Uterus (tissue), 3 donors: ENCODE measurements at regions not wholly inside any gene's neighbourhood (a gene's known extent, or its start where the extent isn't known, plus 50 kb on each side); places are given as distances from the start of the nearest gene placed in this dataset.

Experiments
- DNase-seq, 2 donors: peaks; one replicate each; pipeline ENCODE4 v3.0.0-alpha.2; 2019 to 2020
- H3K27ac ChIP-seq, 2 donors: fragments of 200-600 bp; sonication (generic); 1 replicate in 1 of 2; 2 replicates in 1 of 2; pipeline ENCODE4 v1.5.1; 2016 to 2018
- H3K27me3 ChIP-seq, 2 donors: fragments of 200-600 bp; sonication (generic); one replicate each; pipeline ENCODE4 v1.5.1; 2018 to 2019; ENCODE audit warnings: control low read depth in 1 of 2
- H3K36me3 ChIP-seq, 2 donors: fragments of 200-600 bp; sonication (generic); one replicate each; pipeline ENCODE4 v1.5.1; 2019; ENCODE audit warnings: control low read depth in 1 of 2
- H3K4me1 ChIP-seq, 2 donors: fragments of 200-600 bp; sonication (generic); one replicate each; pipeline ENCODE4 v1.5.1; 2018 to 2019; ENCODE audit warnings: control low read depth in 1 of 2
- H3K4me3 ChIP-seq, 2 donors: fragments of 200-600 bp; sonication (generic); 1 replicate in 1 of 2; 2 replicates in 1 of 2; pipeline ENCODE4 v1.5.1; 2018 to 2019; ENCODE audit warnings: mild to moderate bottlenecking in 1 of 2
- H3K9me3 ChIP-seq, 2 donors: fragments of 200-600 bp; sonication (generic); one replicate each; pipeline ENCODE4 v1.5.1; 2019; ENCODE audit warnings: control low read depth in 1 of 2
- POLR2A ChIP-seq, 2 donors: fragments of 450-650 bp; IDR thresholded peaks; one replicate each; pipeline ENCODE4 v1.6.1; 2016; ENCODE audit warnings: antibody characterized with exemption in 2 of 2, mild to moderate bottlenecking in 1 of 2, moderate library complexity in 1 of 2
- intact Hi-C: fragments of 100-400 bp; cut with DNase I; formaldehyde crosslinking; loops from one replicate; pipeline ENCODE4 v1.15.1; 2023; ENCODE audit warnings: low total_unique reads
- TF ChIP-seq, protein P1 (sequence below), 4 experiments: fragments of 200-600 bp in 2 of 4; fragments of 450-650 bp in 2 of 4; sonication (generic) in 2 of 4; IDR thresholded peaks; one replicate each; pipeline ENCODE4 v1.5.1; 2016 to 2019; ENCODE audit warnings: antibody characterized with exemption in 4 of 4, mild to moderate bottlenecking in 2 of 4, moderate library complexity in 1 of 4
- donor health status: DM: yes; HTN: yes; CAD: no.

- Histone ChIP-seq H3K27me3 (no peaks in the 10 kb centered on the region), H3K4me3 (no peak overlapping the region), H3K27ac (no peak overlapping the region), H3K4me1 (peaks cover 0 to 4% of the 10 kb centered on the region in 2 donors), H3K9me3 (no peaks in the 10 kb centered on the region), H3K36me3 (no peaks in the 10 kb centered on the region)
- no peak for DNase-seq
- TF ChIP-seq, protein P1, sequence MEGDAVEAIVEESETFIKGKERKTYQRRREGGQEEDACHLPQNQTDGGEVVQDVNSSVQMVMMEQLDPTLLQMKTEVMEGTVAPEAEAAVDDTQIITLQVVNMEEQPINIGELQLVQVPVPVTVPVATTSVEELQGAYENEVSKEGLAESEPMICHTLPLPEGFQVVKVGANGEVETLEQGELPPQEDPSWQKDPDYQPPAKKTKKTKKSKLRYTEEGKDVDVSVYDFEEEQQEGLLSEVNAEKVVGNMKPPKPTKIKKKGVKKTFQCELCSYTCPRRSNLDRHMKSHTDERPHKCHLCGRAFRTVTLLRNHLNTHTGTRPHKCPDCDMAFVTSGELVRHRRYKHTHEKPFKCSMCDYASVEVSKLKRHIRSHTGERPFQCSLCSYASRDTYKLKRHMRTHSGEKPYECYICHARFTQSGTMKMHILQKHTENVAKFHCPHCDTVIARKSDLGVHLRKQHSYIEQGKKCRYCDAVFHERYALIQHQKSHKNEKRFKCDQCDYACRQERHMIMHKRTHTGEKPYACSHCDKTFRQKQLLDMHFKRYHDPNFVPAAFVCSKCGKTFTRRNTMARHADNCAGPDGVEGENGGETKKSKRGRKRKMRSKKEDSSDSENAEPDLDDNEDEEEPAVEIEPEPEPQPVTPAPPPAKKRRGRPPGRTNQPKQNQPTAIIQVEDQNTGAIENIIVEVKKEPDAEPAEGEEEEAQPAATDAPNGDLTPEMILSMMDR (IDR thresholded peaks at IDR 0.05), result no peak
- no peak for TF ChIP-seq POLR2A (IDR thresholded peaks at IDR 0.05)
- intact Hi-C loops, result no loop called here
Observed at GRCh38 chr3:30269751-30270445, 336.5 kb upstream of the TGFBR2 start.

GRCh38 chr3:30271781-30272180 lies 334.6 kb upstream of the TGFBR2 start:
- intact Hi-C loops, result no loop called here
- H3K27ac ChIP-seq, result no peak overlapping the region
- H3K4me3 ChIP-seq, result no peak overlapping the region
- no peaks in the 10 kb centered on the region for H3K36me3 ChIP-seq
- H3K9me3 ChIP-seq, result no peaks in the 10 kb centered on the region
- no peaks in the 10 kb centered on the region for H3K27me3 ChIP-seq
- no peak for DNase-seq
- TF ChIP-seq, protein P1 (IDR thresholded peaks at IDR 0.05), result no peak
- TF ChIP-seq POLR2A (IDR thresholded peaks at IDR 0.05), result no peak
- H3K4me1 ChIP-seq, result peaks cover 0 to 4% of the 10 kb centered on the region in 2 donors

- H3K27ac ChIP-seq, result no peak overlapping the region
- no peaks in the 10 kb centered on the region for H3K27me3 ChIP-seq
- DNase-seq, result no peak
- H3K4me3 ChIP-seq, result no peak overlapping the region
- no peak for TF ChIP-seq POLR2A (IDR thresholded peaks at IDR 0.05)
- TF ChIP-seq, protein P1 (IDR thresholded peaks at IDR 0.05), result no peak
- no peaks in the 10 kb centered on the region for H3K4me1 ChIP-seq
- intact Hi-C loops, result no loop called here
- H3K9me3 ChIP-seq, result no peaks in the 10 kb centered on the region
- no peaks in the 10 kb centered on the region for H3K36me3 ChIP-seq
Observed at GRCh38 chr3:30273304-30274072, 332.9 kb upstream of the TGFBR2 start.

GRCh38 chr3:30277494-30277893 lies 328.9 kb upstream of the TGFBR2 start:
- TF ChIP-seq, protein P1 (IDR thresholded peaks at IDR 0.05), result no peak
- no peak for TF ChIP-seq POLR2A (IDR thresholded peaks at IDR 0.05)
- Histone ChIP-seq H3K27ac (no peak overlapping the region), H3K36me3 (no peaks in the 10 kb centered on the region), H3K9me3 (no peaks in the 10 kb centered on the region), H3K4me1 (no peaks in the 10 kb centered on the region), H3K27me3 (no peaks in the 10 kb centered on the region), H3K4me3 (no peak overlapping the region)
- no peak for DNase-seq
- intact Hi-C loops, result no loop called here

DNA sequence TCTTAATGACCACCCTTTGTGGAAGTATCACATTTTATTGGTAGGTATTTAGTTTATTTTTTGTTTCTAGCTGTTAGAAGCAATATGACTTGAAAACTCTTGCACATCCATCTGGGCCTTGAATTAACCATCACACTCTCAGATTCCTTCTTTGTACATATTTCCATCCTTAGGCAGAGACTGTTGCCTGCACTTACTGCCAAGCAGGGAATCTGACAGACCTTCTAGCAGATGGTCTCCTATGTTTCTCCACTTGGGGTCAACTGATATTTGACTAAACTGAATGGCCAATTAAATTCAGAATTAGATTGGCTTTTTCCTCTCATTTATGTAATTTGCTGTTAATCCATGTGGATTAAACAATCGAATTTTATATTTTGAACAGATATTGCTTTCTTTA lies 324.9 kb upstream of the TGFBR2 start:
- Histone ChIP-seq H3K36me3 (no peaks in the 10 kb centered on the region), H3K4me1 (peaks cover 0 to 1% of the 10 kb centered on the region in 2 donors), H3K27ac (no peak overlapping the region), H3K4me3 (no peak overlapping the region), H3K9me3 (no peaks in the 10 kb centered on the region), H3K27me3 (no peaks in the 10 kb centered on the region)
- TF ChIP-seq POLR2A (IDR thresholded peaks at IDR 0.05), result no peak
- TF ChIP-seq, protein P1 (IDR thresholded peaks at IDR 0.05), result no peak
- intact Hi-C loops, result no loop called here
- no peak for DNase-seq
